Endothelial cell of umbilical vein (primary cell): ENCODE measurements at regions not wholly inside any gene's neighbourhood (a gene's known extent, or its start where the extent isn't known, plus 50 kb on each side); places are given as distances from the start of the nearest gene placed in this dataset.

Experiments used
- EZH2 ChIP-seq: IDR thresholded peaks from 2 replicates; pipeline ENCODE4 v1.6.1; 2012; ENCODE audit warnings: borderline replicate concordance, low read depth, mild to moderate bottlenecking, moderate library complexity, low read length, inconsistent platforms; ENCODE audit not compliant: severe bottlenecking
- FOS ChIP-seq: IDR thresholded peaks from 2 replicates; pipeline ENCODE4 v1.6.1; 2011; ENCODE audit warnings: mild to moderate bottlenecking, low read length, moderate library complexity, borderline replicate concordance; ENCODE audit not compliant: insufficient read depth
- JUN ChIP-seq: IDR thresholded peaks from 2 replicates; pipeline ENCODE4 v1.6.1; 2011; ENCODE audit warnings: borderline replicate concordance, low read depth; ENCODE audit not compliant: insufficient read length, insufficient read depth
- MAX ChIP-seq: IDR thresholded peaks from 2 replicates; pipeline ENCODE4 v1.6.1; 2011; ENCODE audit not compliant: insufficient read depth, insufficient read length
- MYC ChIP-seq: IDR thresholded peaks from one replicate; pipeline ENCODE4 v1.6.1; 2011; ENCODE audit warnings: mild to moderate bottlenecking, low read depth, low read length
- POLR2A ChIP-seq: IDR thresholded peaks from 2 replicates; pipeline ENCODE4 v1.6.1; 2012; ENCODE audit warnings: low read depth, mild to moderate bottlenecking, control low read depth, low read length
- POLR2AphosphoS5 ChIP-seq: IDR thresholded peaks from 2 replicates; pipeline ENCODE4 v1.6.1; 2012; ENCODE audit warnings: low read depth, mild to moderate bottlenecking, control low read depth, low read length, moderate library complexity; ENCODE audit not compliant: insufficient read depth
- TF ChIP-seq, protein P1 (sequence below), 2 donors: IDR thresholded peaks; 1 replicate in 1 of 2; 2 replicates in 1 of 2; pipeline ENCODE4 v1.5.1; 2011; ENCODE audit warnings: low read length in 2 of 2, mild to moderate bottlenecking in 2 of 2, moderate library complexity in 2 of 2, control low read depth in 1 of 2, inconsistent platforms in 1 of 2, low read depth in 1 of 2; ENCODE audit not compliant: insufficient read depth in 1 of 2; ENCODE audit errors: extremely low read depth in 1 of 2

DNA sequence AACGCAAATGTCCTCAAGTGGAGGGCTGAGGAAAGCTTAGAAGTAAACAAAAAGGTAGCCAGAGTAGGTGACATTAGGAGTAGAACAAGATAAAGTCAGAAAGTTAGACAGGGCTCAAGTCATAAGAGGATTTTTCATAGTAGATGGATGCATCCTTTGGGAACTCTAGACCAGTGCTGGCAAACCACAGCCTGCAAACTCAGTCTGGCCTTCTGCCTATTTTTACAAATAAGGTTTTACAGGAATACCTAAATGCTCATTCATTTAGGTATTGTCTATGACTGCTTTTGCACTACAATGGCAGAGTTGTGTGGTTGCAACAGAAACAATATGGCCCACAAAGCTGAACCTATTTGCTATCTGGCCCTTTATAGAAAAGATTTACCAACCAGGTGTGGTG, 116.0 kb upstream of the HMHB1 start:
- TF ChIP-seq JUN (no peak), MYC (no peak), POLR2A (no peak), EZH2 (no peak), POLR2AphosphoS5 (no peak), MAX (no peak), FOS (no peak)
- TF ChIP-seq, protein P1, sequence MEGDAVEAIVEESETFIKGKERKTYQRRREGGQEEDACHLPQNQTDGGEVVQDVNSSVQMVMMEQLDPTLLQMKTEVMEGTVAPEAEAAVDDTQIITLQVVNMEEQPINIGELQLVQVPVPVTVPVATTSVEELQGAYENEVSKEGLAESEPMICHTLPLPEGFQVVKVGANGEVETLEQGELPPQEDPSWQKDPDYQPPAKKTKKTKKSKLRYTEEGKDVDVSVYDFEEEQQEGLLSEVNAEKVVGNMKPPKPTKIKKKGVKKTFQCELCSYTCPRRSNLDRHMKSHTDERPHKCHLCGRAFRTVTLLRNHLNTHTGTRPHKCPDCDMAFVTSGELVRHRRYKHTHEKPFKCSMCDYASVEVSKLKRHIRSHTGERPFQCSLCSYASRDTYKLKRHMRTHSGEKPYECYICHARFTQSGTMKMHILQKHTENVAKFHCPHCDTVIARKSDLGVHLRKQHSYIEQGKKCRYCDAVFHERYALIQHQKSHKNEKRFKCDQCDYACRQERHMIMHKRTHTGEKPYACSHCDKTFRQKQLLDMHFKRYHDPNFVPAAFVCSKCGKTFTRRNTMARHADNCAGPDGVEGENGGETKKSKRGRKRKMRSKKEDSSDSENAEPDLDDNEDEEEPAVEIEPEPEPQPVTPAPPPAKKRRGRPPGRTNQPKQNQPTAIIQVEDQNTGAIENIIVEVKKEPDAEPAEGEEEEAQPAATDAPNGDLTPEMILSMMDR (IDR thresholded peaks at IDR 0.05; ENCODE audit: extremely low read depth in 1 of 2, insufficient read depth in 1 of 2, low read depth in 1 of 2, low read length in 2 of 2) = no peak
